ENCODE measurements at regions not wholly inside any gene's neighbourhood (a gene's known extent, or its start where the extent isn't known, plus 50 kb on each side); places are given as distances from the start of the nearest gene placed in this dataset.
"Not testable (repeated sequence)": the region's sequence is repeated elsewhere in the genome, so short reads cannot be mapped to it uniquely, and the experiment has no call there.

DNA sequence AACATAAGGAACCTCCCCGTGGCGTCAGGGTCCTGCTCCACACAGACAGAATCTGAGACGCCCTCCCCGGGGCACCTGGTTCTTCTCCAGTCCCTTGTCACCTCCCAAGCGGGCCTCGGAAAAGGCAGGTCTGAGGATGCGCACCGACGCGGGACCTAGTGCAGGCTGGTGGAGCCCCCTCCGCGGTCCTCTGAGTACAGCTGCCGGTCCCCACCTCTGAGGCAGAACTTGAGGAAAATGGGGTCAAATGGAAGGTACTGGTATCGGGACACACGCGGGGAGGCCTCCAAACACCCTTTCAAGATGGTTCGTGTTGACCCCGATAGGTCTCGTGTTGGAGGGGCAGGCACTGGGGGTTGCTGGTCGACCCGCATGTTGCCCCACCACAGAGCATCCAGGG, 1725.3 kb downstream of the SPATA31A7 start:
- TF ChIP-seq, protein P1, sequence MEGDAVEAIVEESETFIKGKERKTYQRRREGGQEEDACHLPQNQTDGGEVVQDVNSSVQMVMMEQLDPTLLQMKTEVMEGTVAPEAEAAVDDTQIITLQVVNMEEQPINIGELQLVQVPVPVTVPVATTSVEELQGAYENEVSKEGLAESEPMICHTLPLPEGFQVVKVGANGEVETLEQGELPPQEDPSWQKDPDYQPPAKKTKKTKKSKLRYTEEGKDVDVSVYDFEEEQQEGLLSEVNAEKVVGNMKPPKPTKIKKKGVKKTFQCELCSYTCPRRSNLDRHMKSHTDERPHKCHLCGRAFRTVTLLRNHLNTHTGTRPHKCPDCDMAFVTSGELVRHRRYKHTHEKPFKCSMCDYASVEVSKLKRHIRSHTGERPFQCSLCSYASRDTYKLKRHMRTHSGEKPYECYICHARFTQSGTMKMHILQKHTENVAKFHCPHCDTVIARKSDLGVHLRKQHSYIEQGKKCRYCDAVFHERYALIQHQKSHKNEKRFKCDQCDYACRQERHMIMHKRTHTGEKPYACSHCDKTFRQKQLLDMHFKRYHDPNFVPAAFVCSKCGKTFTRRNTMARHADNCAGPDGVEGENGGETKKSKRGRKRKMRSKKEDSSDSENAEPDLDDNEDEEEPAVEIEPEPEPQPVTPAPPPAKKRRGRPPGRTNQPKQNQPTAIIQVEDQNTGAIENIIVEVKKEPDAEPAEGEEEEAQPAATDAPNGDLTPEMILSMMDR (IDR thresholded peaks at IDR 0.05) = not testable (repeated sequence)
- not testable (repeated sequence) for TF ChIP-seq ELF4 (CRISPR knock-in tag; IDR thresholded peaks at IDR 0.05; ENCODE audit: low read depth); CREM (CRISPR knock-in tag; IDR thresholded peaks at IDR 0.05); ZNF317 (CRISPR knock-in tag; IDR thresholded peaks at IDR 0.05; ENCODE audit: borderline replicate concordance, low read depth); TEAD1 (CRISPR knock-in tag; IDR thresholded peaks at IDR 0.05)
- TF ChIP-seq, protein P2, sequence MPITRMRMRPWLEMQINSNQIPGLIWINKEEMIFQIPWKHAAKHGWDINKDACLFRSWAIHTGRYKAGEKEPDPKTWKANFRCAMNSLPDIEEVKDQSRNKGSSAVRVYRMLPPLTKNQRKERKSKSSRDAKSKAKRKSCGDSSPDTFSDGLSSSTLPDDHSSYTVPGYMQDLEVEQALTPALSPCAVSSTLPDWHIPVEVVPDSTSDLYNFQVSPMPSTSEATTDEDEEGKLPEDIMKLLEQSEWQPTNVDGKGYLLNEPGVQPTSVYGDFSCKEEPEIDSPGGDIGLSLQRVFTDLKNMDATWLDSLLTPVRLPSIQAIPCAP (CRISPR knock-in tag; IDR thresholded peaks at IDR 0.05) = not testable (repeated sequence)
